GM12878 (cell line): ENCODE measurements at regions not wholly inside any gene's neighbourhood (a gene's known extent, or its start where the extent isn't known, plus 50 kb on each side); places are given as distances from the start of the nearest gene placed in this dataset.
"Not testable (repeated sequence)": the region's sequence is repeated elsewhere in the genome, so short reads cannot be mapped to it uniquely, and the experiment has no call there.

Source experiments
- ATAC-seq: fragments of 200-7000 bp; cut with Tn5 transposase; 3 replicates; pipeline ENCODE4 v1.9.1; 2020; ENCODE audit warnings: mild to moderate bottlenecking, moderate library complexity
- BruUV-seq: library from RNA; stranded (reverse); fragments of 400-500 nt; replicated peaks from 2 replicates; lab custom pipeline; 2021; lab: Mats Ljungman, UMichigan
- CTCF ChIA-PET: fragments of 300-600 bp; sonication (Branson Sonifier 250); formaldehyde crosslinking; extraction: SDS; loops from one replicate; lab custom pipeline; 2021; ENCODE audit warnings: inconsistent platforms; lab: Yijun Ruan, JAX
- POLR2A ChIA-PET: fragments of 350-600 bp; formaldehyde crosslinking; extraction: SDS; loops from one replicate; lab custom pipeline; 2021; ENCODE audit warnings: inconsistent platforms; lab: Charles Lee
- RAD21 ChIA-PET: fragments of 300-600 bp; sonication (Branson Sonifier 250); formaldehyde crosslinking; loops from one replicate; lab custom pipeline; 2023; ENCODE audit warnings: antibody characterized with exemption; ENCODE audit not compliant: unreplicated experiment; lab: Charles Lee
- SMC1A ChIA-PET: fragments of 300-600 bp; sonication (Branson Sonifier 250); formaldehyde crosslinking; loops from one replicate; lab custom pipeline; 2023; ENCODE audit not compliant: unreplicated experiment, uncharacterized antibody; lab: Charles Lee
- DNase-seq: peaks from one replicate; pipeline ENCODE4 v3.0.0-alpha.2; 2011; ENCODE audit warnings: low read depth, low spot score
- FAIRE-seq: peaks from 3 replicates; lab custom pipeline; 2011; peaks lifted over from hg19 to GRCh38; lab: Jason Lieb, UNC
- H2AFZ ChIP-seq: 2 replicates; pipeline ENCODE4 v1.6.0; 2011; ENCODE audit warnings: low read depth, low read length, control low read depth; ENCODE audit not compliant: control insufficient read depth
- H3K27ac ChIP-seq: 2 replicates; pipeline ENCODE4 v1.5.1; 2011; ENCODE audit warnings: control low read depth; ENCODE audit not compliant: control insufficient read depth, insufficient read depth
- H3K27me3 ChIP-seq, 2 experiments: replicated peaks in 1 of 2; 2 replicates each; pipeline versions ENCODE4 v1.6.0 to v1.6.1; 2011; ENCODE audit warnings: low read length in 1 of 2; ENCODE audit not compliant: control insufficient read depth in 2 of 2, insufficient read depth in 2 of 2
- H3K36me3 ChIP-seq, 2 experiments: 2 replicates each; pipeline ENCODE4 v1.5.1; 2011; ENCODE audit warnings: low read length in 1 of 2; ENCODE audit not compliant: control insufficient read depth in 2 of 2, insufficient read depth in 2 of 2
- H3K4me1 ChIP-seq: 2 replicates; pipeline ENCODE4 v1.6.1; 2011; ENCODE audit warnings: mild to moderate bottlenecking, low read length, moderate library complexity, mixed read lengths; ENCODE audit not compliant: control insufficient read depth, insufficient read depth
- H3K4me2 ChIP-seq: 2 replicates; pipeline ENCODE4 v1.6.0; 2011; ENCODE audit warnings: control low read depth; ENCODE audit not compliant: control insufficient read depth, insufficient read depth
- H3K4me3 ChIP-seq: fragments of 200-600 bp; sonication (generic); 2 replicates; pipeline ENCODE4 v1.5.1; 2016
- H3K79me2 ChIP-seq: 2 replicates; pipeline ENCODE4 v1.6.0; 2011; ENCODE audit warnings: low read length; ENCODE audit not compliant: control insufficient read depth, insufficient read depth
- H3K9ac ChIP-seq: 2 replicates; pipeline ENCODE4 v1.8.0; 2011; ENCODE audit warnings: low read length, control low read depth, mixed read lengths; ENCODE audit not compliant: control insufficient read depth, insufficient read depth
- H3K9me3 ChIP-seq: replicated peaks from 3 replicates; pipeline ENCODE4 v1.5.1; 2011; ENCODE audit warnings: mild to moderate bottlenecking, low read length; ENCODE audit not compliant: control insufficient read depth, insufficient read depth
- H4K20me1 ChIP-seq: 2 replicates; pipeline ENCODE4 v1.6.0; 2011; ENCODE audit not compliant: control insufficient read depth, insufficient read depth
- WGBS: methylation state at CpG from one replicate; pipeline ENCODE4 v1.1.6; 2016; ENCODE audit warnings: low lambda C conversion rate; ENCODE audit not compliant: insufficient replicate concordance, insufficient coverage; ENCODE audit errors: missing lambda C conversion rate; 5-methylcytosine and 5-hydroxymethylcytosine counted together
- in situ Hi-C: fragments of 300-500 bp; cut with MboI; formaldehyde crosslinking; loops from 9 replicates; pipeline ENCODE4 v1.14.3; 2018; ENCODE audit warnings: mixed read lengths
- intact Hi-C: fragments of 100-400 bp; cut with micrococcal nuclease; formaldehyde crosslinking; loops from one replicate; pipeline ENCODE4 v1.14.2; 2022; ENCODE audit not compliant: unreplicated experiment

GRCh38 chr2:111544006-111544405 is 340.0 kb downstream of the ANAPC1 start:
- WGBS, result 0% methylated on average over 1 of the region's 2 CpGs
- H3K27ac ChIP-seq, SMC1A ChIA-PET, DNase-seq, FAIRE-seq, H3K4me3 ChIP-seq, POLR2A ChIA-PET, RAD21 ChIA-PET, H3K79me2 ChIP-seq, intact Hi-C loops, H3K9me3 ChIP-seq, BruUV-seq, H4K20me1 ChIP-seq, H3K36me3 ChIP-seq, in situ Hi-C loops, H3K27me3 ChIP-seq, ATAC-seq, CTCF ChIA-PET, H3K4me2 ChIP-seq, H2AFZ ChIP-seq, H3K9ac ChIP-seq, H3K4me1 ChIP-seq: not testable (repeated sequence)

GRCh38 chr2:111545723-111546431 is 338.1 kb downstream of the ANAPC1 start:
- in situ Hi-C loops, result not testable (repeated sequence)

GRCh38 chr2:111546578-111546977 is 337.4 kb downstream of the ANAPC1 start:
- H3K79me2 ChIP-seq, H2AFZ ChIP-seq, H3K27me3 ChIP-seq, CTCF ChIA-PET, H3K9me3 ChIP-seq, DNase-seq, BruUV-seq, FAIRE-seq, H3K4me1 ChIP-seq, SMC1A ChIA-PET, ATAC-seq, POLR2A ChIA-PET, H3K36me3 ChIP-seq, H3K4me2 ChIP-seq, H4K20me1 ChIP-seq, in situ Hi-C loops, H3K4me3 ChIP-seq, H3K27ac ChIP-seq, intact Hi-C loops, RAD21 ChIA-PET, H3K9ac ChIP-seq: not testable (repeated sequence)
- 17% methylated on average over 5 of the region's 5 CpGs for WGBS

More at GRCh38 chr2:111545723-111546431, 338.1 kb downstream of the ANAPC1 start:
- BruUV-seq, H3K4me1 ChIP-seq, SMC1A ChIA-PET, H2AFZ ChIP-seq, POLR2A ChIA-PET, H3K4me2 ChIP-seq, DNase-seq, H3K27ac ChIP-seq, H3K9ac ChIP-seq, ATAC-seq, H3K4me3 ChIP-seq, H4K20me1 ChIP-seq, intact Hi-C loops, RAD21 ChIA-PET, H3K36me3 ChIP-seq, FAIRE-seq, H3K79me2 ChIP-seq, H3K27me3 ChIP-seq, CTCF ChIA-PET, H3K9me3 ChIP-seq: not testable (repeated sequence)
- 6% methylated on average over 3 of the region's 7 CpGs for WGBS

GRCh38 chr2:111549174-111549573 is 334.8 kb downstream of the ANAPC1 start:
- DNase-seq, BruUV-seq, H3K9ac ChIP-seq, H3K4me2 ChIP-seq, RAD21 ChIA-PET, H3K36me3 ChIP-seq, in situ Hi-C loops, ATAC-seq, POLR2A ChIA-PET, H4K20me1 ChIP-seq, CTCF ChIA-PET, H3K4me3 ChIP-seq, H2AFZ ChIP-seq, intact Hi-C loops, H3K9me3 ChIP-seq, H3K27me3 ChIP-seq, FAIRE-seq, H3K79me2 ChIP-seq, SMC1A ChIA-PET, H3K27ac ChIP-seq, H3K4me1 ChIP-seq: not testable (repeated sequence)
- 0% methylated on average over 1 of the region's 2 CpGs for WGBS
